ENCODE measurements at regions not wholly inside any gene's neighbourhood (a gene's known extent, or its start where the extent isn't known, plus 50 kb on each side); places are given as distances from the start of the nearest gene placed in this dataset.

DNA sequence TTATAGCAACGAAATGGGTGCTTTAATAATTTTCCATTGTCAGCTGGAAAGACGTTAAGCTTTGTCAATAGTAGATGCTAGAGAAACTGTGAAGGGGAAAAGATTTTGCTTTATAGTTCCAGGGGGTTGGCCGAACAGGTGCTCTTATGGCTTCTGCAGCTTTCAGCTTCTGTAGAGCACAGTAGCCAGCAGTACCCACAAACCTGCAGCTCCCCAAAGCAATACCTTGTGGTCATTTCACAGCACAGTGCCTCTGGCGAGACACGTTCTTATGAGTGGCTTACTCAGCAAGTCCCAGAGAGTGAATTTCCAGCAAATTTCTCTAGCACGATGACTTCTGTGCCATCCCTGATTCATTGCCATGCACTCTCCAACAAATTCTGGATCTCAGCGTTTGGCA is 416.3 kb upstream of the ATP2B1 start:
- ATAC-seq: no peak
- H3K4me3 ChIP-seq: no peak overlapping the region
- H3K9me3 ChIP-seq: peaks cover 0 to 32% (median 14%) of the 10 kb centered on the region in 11 donors
- no peaks in the 10 kb centered on the region for H3K27me3 ChIP-seq
- no peaks in the 10 kb centered on the region for H3K36me3 ChIP-seq
- intact Hi-C loops (cut with DNase I): no loop called here
- TF ChIP-seq, protein P1, sequence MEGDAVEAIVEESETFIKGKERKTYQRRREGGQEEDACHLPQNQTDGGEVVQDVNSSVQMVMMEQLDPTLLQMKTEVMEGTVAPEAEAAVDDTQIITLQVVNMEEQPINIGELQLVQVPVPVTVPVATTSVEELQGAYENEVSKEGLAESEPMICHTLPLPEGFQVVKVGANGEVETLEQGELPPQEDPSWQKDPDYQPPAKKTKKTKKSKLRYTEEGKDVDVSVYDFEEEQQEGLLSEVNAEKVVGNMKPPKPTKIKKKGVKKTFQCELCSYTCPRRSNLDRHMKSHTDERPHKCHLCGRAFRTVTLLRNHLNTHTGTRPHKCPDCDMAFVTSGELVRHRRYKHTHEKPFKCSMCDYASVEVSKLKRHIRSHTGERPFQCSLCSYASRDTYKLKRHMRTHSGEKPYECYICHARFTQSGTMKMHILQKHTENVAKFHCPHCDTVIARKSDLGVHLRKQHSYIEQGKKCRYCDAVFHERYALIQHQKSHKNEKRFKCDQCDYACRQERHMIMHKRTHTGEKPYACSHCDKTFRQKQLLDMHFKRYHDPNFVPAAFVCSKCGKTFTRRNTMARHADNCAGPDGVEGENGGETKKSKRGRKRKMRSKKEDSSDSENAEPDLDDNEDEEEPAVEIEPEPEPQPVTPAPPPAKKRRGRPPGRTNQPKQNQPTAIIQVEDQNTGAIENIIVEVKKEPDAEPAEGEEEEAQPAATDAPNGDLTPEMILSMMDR (IDR thresholded peaks at IDR 0.05): no peak
- DNase-seq: no peak
- H3K27ac ChIP-seq: no peak overlapping the region
- H3K4me1 ChIP-seq: peaks cover 0 to 6% (median 0%) of the 10 kb centered on the region in 9 donors
- 92 to 94% methylated on average over 7 of the region's 7 CpGs for WGBS, 2 donors

DNA sequence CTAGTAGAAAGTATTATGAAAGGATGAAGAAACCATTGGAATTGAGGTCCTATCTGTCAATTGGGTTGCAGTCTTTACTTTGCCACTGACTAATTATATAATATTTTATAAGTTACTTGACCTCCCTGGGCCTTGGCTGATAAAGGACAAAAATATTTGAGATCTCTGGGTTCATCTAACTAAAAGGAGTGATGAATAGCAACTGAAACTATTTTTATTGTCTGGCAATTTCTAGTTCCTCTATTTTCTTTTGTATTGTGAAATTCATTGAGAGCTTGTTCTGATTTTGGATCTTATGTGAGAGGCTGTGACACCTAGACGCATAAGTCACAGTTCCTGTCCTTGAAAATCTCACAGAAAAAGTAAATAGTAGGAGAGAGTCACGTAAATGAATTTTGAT is 415.7 kb upstream of the ATP2B1 start:
- Histone ChIP-seq H3K9me3 (peaks cover 0 to 39% (median 15%) of the 10 kb centered on the region in 11 donors), H3K4me1 (peaks cover 0 to 6% (median 0%) of the 10 kb centered on the region in 9 donors), H3K4me3 (no peak overlapping the region), H3K27me3 (no peaks in the 10 kb centered on the region), H3K36me3 (no peaks in the 10 kb centered on the region), H3K27ac (no peak overlapping the region)
- TF ChIP-seq, protein P1 (IDR thresholded peaks at IDR 0.05): no peak
- 68 to 92% methylated on average over 2 of the region's 2 CpGs for WGBS, 2 donors
- ATAC-seq (no peak), DNase-seq (no peak)
- intact Hi-C loops (cut with DNase I): no loop called here

DNA sequence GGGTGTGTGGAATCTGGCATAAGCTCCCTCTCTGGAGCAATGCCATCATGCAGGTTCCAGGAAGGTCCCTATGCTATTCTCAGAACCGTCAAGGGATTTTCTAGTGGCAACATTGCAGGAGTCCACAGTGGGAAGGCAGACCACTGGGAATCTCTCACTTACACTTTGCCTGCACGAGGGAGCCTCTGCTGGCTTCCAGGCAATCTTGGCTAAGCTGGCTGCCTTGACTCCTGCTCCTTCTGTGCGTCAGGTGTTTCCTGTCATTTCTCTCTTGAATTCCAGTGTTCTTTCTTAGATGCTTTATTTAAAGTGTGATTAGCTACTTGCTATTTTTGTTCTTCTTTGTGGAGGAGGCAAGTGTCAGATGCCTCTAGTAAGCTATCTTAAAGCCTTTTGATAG is 414.0 kb upstream of the ATP2B1 start:
- TF ChIP-seq, protein P1 (IDR thresholded peaks at IDR 0.05): no peak
- Histone ChIP-seq H3K36me3 (no peaks in the 10 kb centered on the region), H3K4me3 (no peak overlapping the region), H3K4me1 (peaks cover 0 to 6% (median 0%) of the 10 kb centered on the region in 9 donors), H3K27ac (no peak overlapping the region), H3K9me3 (peaks cover 0 to 54% (median 15%) of the 10 kb centered on the region in 11 donors), H3K27me3 (no peaks in the 10 kb centered on the region)
- WGBS, 2 donors: 25 to 27% methylated on average over 3 of the region's 3 CpGs
- no peak for DNase-seq
- intact Hi-C loops (cut with DNase I): no loop called here
- no peak for ATAC-seq

DNA sequence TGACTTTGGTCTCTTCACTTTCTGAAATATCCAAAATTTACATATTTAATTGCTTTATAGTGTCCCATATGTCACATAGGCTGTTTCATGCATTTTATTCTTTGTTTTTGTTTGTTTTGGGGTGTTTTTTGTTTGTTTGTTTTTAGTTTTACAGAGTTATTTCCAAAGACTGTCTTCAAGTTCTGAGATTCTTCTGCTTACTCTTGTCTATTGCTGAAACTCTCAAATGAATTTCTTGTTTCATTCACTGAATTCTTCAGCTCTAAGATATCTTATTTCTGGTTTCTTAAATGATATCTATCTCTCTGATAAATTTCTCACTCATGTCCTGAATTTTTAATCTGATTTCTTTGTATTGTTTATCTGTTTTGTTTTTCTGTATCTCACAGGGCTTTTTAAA is 412.0 kb upstream of the ATP2B1 start:
- Histone ChIP-seq H3K27ac (no peak overlapping the region), H3K9me3 (peaks cover 0 to 46% (median 15%) of the 10 kb centered on the region in 11 donors), H3K4me3 (no peak overlapping the region), H3K36me3 (no peaks in the 10 kb centered on the region), H3K27me3 (no peaks in the 10 kb centered on the region), H3K4me1 (peaks cover 0 to 6% (median 0%) of the 10 kb centered on the region in 9 donors)
- ATAC-seq: no peak
- TF ChIP-seq, protein P1 (IDR thresholded peaks at IDR 0.05): no peak
- no peak for DNase-seq
- intact Hi-C loops (cut with DNase I): no loop called here

All from heart right ventricle (tissue), 16 donors.